ENCODE measurements at regions not wholly inside any gene's neighbourhood (a gene's known extent, or its start where the extent isn't known, plus 50 kb on each side); places are given as distances from the start of the nearest gene placed in this dataset.

GRCh38 chr11:81052344-81053158 lies 1611.7 kb upstream of the TENM4 start:
- Histone ChIP-seq H3K4me1 (no peaks in the 10 kb centered on the region), H3K4me3 (no peak overlapping the region), H3K36me3 (no peaks in the 10 kb centered on the region), H3K27ac (no peak overlapping the region), H3K27me3 (no peaks in the 10 kb centered on the region), H3K9me3 (no peaks in the 10 kb centered on the region)
- DNase-seq (no peak), ATAC-seq (no peak)
- TF ChIP-seq CTCF (IDR thresholded peaks at IDR 0.05 in 4 of 5, conservative IDR thresholded peaks at IDR 0.05 in 1 of 5): no peak
- no peak for TF ChIP-seq POLR2A (IDR thresholded peaks at IDR 0.05)
- in situ Hi-C loops (cut with MboI; ENCODE audit: low sequenced_read_pairs in 4 of 4): no loop called here
- intact Hi-C loops (cut with DNase I; ENCODE audit: low total_unique reads): no loop called here

DNA sequence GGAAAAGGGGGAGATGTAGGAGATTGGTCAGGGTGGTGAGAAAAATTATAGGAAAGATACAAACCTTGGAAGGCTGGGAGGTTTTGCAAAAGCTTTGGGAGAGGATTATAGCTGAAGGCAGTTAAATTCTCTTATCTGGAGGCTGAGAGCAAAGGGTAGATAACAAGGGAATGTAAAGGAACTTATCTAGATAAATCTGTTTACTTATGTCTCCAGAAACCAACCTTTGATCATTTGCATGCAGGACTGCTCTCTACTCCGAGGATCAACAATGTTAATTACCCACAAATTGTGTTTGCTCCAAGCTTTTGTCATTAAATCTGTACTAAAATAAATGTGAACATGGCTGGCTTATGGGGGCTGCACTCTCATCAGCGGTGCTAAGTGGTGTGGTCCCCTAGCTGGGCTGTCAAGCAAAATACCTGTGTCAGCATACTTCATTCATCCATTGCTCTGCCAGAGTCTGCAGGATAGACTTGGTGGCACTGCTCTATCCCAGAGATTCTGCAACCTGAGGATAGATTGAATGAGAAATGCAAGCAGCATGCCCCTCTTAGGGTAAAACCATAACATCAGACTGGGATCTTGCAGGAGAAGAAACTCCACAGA lies 1599.2 kb upstream of the TENM4 start:
- DNase-seq: no peak
- Histone ChIP-seq H3K4me3 (no peak overlapping the region), H3K27ac (no peak overlapping the region), H3K27me3 (no peaks in the 10 kb centered on the region), H3K4me1 (no peaks in the 10 kb centered on the region), H3K36me3 (no peaks in the 10 kb centered on the region), H3K9me3 (no peaks in the 10 kb centered on the region)
- in situ Hi-C loops (cut with MboI; ENCODE audit: low sequenced_read_pairs in 4 of 4): no loop called here
- no peak for TF ChIP-seq CTCF (IDR thresholded peaks at IDR 0.05 in 4 of 5, conservative IDR thresholded peaks at IDR 0.05 in 1 of 5)
- ATAC-seq: no peak
- intact Hi-C loops (cut with DNase I; ENCODE audit: low total_unique reads): no loop called here

DNA sequence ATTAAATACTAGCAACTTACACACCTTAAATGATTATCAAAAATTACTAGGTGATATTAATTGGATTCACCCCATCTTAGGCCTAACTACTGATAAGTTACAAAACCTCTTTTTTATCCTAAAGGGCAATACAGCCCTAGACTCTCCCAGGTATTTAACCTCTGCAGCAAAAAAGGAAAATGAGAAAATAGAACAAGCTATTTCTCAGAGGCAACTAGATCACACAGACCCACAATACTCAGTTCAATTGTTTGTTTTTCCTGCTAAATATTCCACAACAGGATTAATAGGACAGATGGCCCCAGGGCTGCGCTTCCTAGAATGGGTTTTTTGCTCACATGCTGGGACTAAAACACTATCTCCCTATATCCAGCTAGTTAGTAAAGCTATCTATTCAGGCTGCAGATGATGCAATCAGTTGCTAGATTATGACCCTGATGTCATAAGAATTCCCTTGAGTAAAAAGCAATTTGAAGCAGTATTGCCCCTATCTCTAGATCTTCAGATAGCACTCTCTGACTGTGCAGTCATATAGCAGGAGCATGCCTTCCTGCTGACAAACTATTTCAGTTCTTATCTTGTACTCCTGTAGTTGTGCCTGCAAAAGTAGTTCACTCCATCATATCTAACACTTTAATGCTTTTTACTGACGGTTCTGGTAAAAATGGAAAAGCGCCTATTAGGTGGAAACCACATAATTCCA lies 1595.5 kb upstream of the TENM4 start:
- ATAC-seq (no peak), DNase-seq (no peak)
- Histone ChIP-seq H3K4me1 (no peaks in the 10 kb centered on the region), H3K4me3 (no peak overlapping the region), H3K27ac (no peak overlapping the region), H3K27me3 (no peaks in the 10 kb centered on the region), H3K36me3 (no peaks in the 10 kb centered on the region), H3K9me3 (no peaks in the 10 kb centered on the region)
- TF ChIP-seq CTCF (IDR thresholded peaks at IDR 0.05 in 4 of 5, conservative IDR thresholded peaks at IDR 0.05 in 1 of 5): no peak
- TF ChIP-seq POLR2A (IDR thresholded peaks at IDR 0.05): no peak
- intact Hi-C loops (cut with DNase I; ENCODE audit: low total_unique reads) (no loop called here), in situ Hi-C loops (cut with MboI; ENCODE audit: low sequenced_read_pairs in 4 of 4) (no loop called here)

GRCh38 chr11:81033779-81034540 lies 1593.1 kb upstream of the TENM4 start:
- intact Hi-C loops (cut with DNase I; ENCODE audit: low total_unique reads) (no loop called here), in situ Hi-C loops (cut with MboI; ENCODE audit: low sequenced_read_pairs in 4 of 4) (no loop called here)
- no peak for TF ChIP-seq CTCF (IDR thresholded peaks at IDR 0.05 in 4 of 5, conservative IDR thresholded peaks at IDR 0.05 in 1 of 5)
- TF ChIP-seq POLR2A (IDR thresholded peaks at IDR 0.05): no peak
- no peak overlapping the region for H3K4me3 ChIP-seq
- no peak for DNase-seq
- ATAC-seq: no peak
- no peaks in the 10 kb centered on the region for H3K27me3 ChIP-seq
- no peak overlapping the region for H3K27ac ChIP-seq
- H3K9me3 ChIP-seq: no peaks in the 10 kb centered on the region
- no peaks in the 10 kb centered on the region for H3K36me3 ChIP-seq
- no peaks in the 10 kb centered on the region for H3K4me1 ChIP-seq

Data from gastrocnemius medialis (tissue), 4 donors.